ENCODE measurements at regions not wholly inside any gene's neighbourhood (a gene's known extent, or its start where the extent isn't known, plus 50 kb on each side); places are given as distances from the start of the nearest gene placed in this dataset.

DNA sequence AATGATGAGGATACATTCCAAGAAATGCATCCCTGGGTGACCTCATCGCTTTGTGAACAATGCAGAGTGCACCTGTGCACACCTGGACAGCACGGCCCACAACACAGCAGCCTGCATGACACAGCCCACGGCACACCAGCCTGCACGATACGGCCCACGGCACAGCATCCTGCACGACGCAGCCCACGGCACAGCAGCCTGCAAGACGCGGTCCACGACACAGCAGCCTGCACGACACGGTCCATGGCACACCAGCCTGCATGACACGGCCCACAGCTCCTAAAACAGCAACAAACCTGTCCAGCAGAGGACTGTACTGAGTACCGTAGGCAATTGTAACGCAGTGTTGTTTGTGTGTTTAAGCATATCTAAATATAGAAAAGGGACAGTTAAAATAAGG is 134.7 kb upstream of the PPP2R2D start:
- Histone ChIP-seq H3K36me3 (ENCODE audit: insufficient read depth in 1 of 2, low read depth in 1 of 2) (no peaks in the 10 kb centered on the region), H3K4me3 (no peak overlapping the region), H3K9me3 (no peaks in the 10 kb centered on the region), H3K27ac (no peak overlapping the region), H3K27me3 (ENCODE audit: insufficient read depth in 3 of 3, low read length in 2 of 3) (peaks cover 0 to 2% (median 0%) of the 10 kb centered on the region in 3 donors), H3K4me1 (no peaks in the 10 kb centered on the region)
- no peak for ATAC-seq
- DNase-seq = no peak
- intact Hi-C loops (cut with DNase I) = no loop called here
- WGBS, 3 donors = 87 to 92% (median 89%) methylated on average over 17 of the region's 17 CpGs
- TF ChIP-seq, protein P1, sequence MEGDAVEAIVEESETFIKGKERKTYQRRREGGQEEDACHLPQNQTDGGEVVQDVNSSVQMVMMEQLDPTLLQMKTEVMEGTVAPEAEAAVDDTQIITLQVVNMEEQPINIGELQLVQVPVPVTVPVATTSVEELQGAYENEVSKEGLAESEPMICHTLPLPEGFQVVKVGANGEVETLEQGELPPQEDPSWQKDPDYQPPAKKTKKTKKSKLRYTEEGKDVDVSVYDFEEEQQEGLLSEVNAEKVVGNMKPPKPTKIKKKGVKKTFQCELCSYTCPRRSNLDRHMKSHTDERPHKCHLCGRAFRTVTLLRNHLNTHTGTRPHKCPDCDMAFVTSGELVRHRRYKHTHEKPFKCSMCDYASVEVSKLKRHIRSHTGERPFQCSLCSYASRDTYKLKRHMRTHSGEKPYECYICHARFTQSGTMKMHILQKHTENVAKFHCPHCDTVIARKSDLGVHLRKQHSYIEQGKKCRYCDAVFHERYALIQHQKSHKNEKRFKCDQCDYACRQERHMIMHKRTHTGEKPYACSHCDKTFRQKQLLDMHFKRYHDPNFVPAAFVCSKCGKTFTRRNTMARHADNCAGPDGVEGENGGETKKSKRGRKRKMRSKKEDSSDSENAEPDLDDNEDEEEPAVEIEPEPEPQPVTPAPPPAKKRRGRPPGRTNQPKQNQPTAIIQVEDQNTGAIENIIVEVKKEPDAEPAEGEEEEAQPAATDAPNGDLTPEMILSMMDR (IDR thresholded peaks at IDR 0.05) = no peak

DNA sequence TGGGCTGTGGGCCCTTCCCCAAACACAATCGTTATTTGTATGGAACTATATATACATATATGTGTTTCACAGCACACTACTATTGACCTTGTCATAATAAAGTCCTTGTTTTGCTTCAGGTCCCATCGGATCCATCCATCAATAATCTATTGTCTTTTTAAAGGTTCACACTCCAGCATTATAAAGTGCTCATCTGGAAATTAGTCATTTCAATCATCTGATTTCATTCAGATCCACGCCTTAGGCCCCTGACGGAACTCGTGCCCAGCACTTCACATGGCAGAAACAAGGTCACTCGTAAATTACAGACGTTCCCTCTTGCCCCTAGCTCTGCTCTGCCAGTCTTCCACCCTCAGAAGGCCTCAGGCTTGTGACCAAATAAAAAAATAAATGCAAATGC is 133.1 kb upstream of the PPP2R2D start:
- no peak for ATAC-seq
- intact Hi-C loops (cut with DNase I) = no loop called here
- Histone ChIP-seq H3K27ac (no peak overlapping the region), H3K9me3 (no peaks in the 10 kb centered on the region), H3K4me3 (no peak overlapping the region), H3K4me1 (no peaks in the 10 kb centered on the region), H3K36me3 (ENCODE audit: insufficient read depth in 1 of 2, low read depth in 1 of 2) (no peaks in the 10 kb centered on the region), H3K27me3 (ENCODE audit: insufficient read depth in 3 of 3, low read length in 2 of 3) (peaks cover 0 to 2% (median under 1%) of the 10 kb centered on the region in 3 donors)
- DNase-seq = no peak
- TF ChIP-seq, protein P1 (IDR thresholded peaks at IDR 0.05) = no peak
- WGBS, 3 donors = 87 to 90% (median 89%) methylated on average over 7 of the region's 7 CpGs

DNA sequence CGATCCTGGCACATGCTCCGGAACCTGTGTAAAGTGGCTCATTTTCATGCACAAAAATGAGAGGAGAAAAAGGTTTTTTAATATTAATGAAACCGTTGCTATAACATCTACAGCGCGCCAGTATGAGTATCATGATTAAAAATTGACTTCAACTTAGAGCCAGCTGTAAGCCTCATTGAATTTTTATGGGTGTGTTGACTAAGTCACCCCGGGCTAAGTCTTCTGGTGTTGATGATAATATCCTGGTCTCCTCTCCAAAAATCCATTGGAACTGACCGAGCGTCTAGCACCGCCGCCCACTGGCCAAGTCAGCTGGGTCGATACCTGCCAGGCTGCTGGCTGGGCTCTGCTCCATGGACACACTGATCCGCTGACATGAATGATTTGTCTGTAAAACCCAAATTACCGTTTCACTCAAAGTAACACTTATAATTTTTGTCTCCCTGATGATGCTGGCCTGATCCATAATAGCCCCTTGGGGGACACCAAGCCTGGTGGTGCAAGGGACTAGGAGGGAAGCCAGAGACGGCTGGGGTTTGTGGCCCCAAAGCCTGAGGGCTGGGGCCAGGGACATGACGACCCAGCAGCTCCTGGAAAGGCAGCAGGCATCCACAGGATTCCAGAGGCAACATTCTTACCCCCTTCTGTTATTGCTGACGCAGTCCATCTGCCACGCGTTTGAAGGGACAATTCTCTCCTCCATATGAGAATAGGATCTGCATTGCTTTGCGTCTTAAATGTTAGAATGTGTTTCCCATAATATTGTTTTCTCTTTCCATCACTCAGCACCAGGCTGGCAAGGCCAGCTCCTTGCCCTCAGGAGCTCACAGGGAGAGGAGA is 131.0 kb upstream of the PPP2R2D start:
- no peaks in the 10 kb centered on the region for H3K36me3 ChIP-seq (ENCODE audit: insufficient read depth in 1 of 2, low read depth in 1 of 2)
- H3K9me3 ChIP-seq = no peaks in the 10 kb centered on the region
- ATAC-seq = no peak
- WGBS, 3 donors = 29 to 44% (median 35%) methylated on average over 19 of the region's 19 CpGs
- H3K4me1 ChIP-seq = no peaks in the 10 kb centered on the region
- H3K4me3 ChIP-seq = no peak overlapping the region
- H3K27me3 ChIP-seq (ENCODE audit: insufficient read depth in 3 of 3, low read length in 2 of 3) = peaks cover 0 to 6% (median 4%) of the 10 kb centered on the region in 3 donors
- TF ChIP-seq, protein P1 (IDR thresholded peaks at IDR 0.05) = no peak
- intact Hi-C loops (cut with DNase I) = no loop called here
- DNase-seq = no peak
- H3K27ac ChIP-seq = no peak overlapping the region

DNA sequence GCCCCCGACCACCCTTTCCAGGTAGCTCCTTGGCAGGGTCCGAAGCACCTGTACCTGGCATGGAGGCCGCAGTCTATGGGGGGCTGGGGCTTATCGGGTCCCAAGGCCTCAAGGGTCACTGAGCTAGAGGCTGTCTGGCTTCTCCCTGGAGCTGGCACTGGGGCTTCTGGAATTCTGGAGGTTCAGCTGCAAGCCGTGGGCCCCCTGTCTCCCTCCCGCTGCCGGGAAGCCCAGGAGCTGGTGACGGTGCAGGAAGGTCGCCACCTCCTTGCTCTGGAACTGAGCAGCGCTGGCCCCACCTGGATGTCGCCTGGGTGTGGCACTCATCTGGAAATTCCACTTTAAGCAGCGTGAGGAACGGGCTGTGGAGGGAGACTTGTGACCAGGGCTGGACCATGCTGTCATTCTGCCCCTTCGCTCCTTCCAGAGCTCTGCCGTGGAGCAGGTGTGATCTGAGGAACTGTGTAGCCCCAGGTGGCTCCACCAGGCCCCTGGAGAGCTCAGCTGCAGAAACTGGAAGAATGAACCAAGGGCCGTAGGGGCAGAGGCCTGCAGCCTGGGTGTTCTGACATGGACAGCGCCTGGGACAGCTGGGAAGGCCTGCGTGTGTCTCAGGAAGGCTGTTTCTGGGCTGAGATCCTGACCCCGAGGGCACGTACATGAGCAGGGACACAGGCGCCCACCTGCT is 129.7 kb upstream of the PPP2R2D start:
- ATAC-seq = no peak
- DNase-seq = no peak
- Histone ChIP-seq H3K9me3 (no peaks in the 10 kb centered on the region), H3K4me1 (no peaks in the 10 kb centered on the region), H3K27ac (no peak overlapping the region), H3K4me3 (no peak overlapping the region), H3K27me3 (ENCODE audit: insufficient read depth in 3 of 3, low read length in 2 of 3) (peaks cover 0 to 6% (median 4%) of the 10 kb centered on the region in 3 donors), H3K36me3 (ENCODE audit: insufficient read depth in 1 of 2, low read depth in 1 of 2) (no peaks in the 10 kb centered on the region)
- intact Hi-C loops (cut with DNase I) = no loop called here
- TF ChIP-seq, protein P1 (IDR thresholded peaks at IDR 0.05) = no peak
- 62 to 79% (median 68%) methylated on average over 20 to 21 of the region's 21 CpGs for WGBS, 3 donors
